ENCODE measurements at regions not wholly inside any gene's neighbourhood (a gene's known extent, or its start where the extent isn't known, plus 50 kb on each side); places are given as distances from the start of the nearest gene placed in this dataset.

- no peak overlapping the region for H2AK5ac ChIP-seq (ENCODE audit: low read depth, low read length)
- H3K56ac ChIP-seq (ENCODE audit: extremely low read depth, insufficient read depth, low read length) = no peak overlapping the region
- no peaks in the 10 kb centered on the region for H3K9me3 ChIP-seq (ENCODE audit: control insufficient read depth, insufficient read depth, low read length)
- no peak overlapping the region for H3K14ac ChIP-seq (replicated peaks; ENCODE audit: low read depth, low read length)
- ChIA-PET POLR2A (ENCODE audit: unreplicated experiment) (no interaction called here), CTCF (no interaction called here)
- H3K4me2 ChIP-seq (ENCODE audit: low read depth, low read length) = no peak overlapping the region
- no peak overlapping the region for H4K8ac ChIP-seq (ENCODE audit: low read depth in 2 of 2, low read length in 2 of 2)
- ATAC-seq (ENCODE audit: low read depth) (no peak), DNase-seq (no peak)
- H2BK20ac ChIP-seq (ENCODE audit: low read depth, low read length) = no peak overlapping the region
- TF ChIP-seq USF2 (IDR thresholded peaks at IDR 0.05; ENCODE audit: low read depth, low read length) = no peak
- no peak for TF ChIP-seq SMC3 (IDR thresholded peaks at IDR 0.05; ENCODE audit: low read depth, low read length)
- no peak for TF ChIP-seq RCOR1 (IDR thresholded peaks at IDR 0.05; ENCODE audit: insufficient replicate concordance, low read length)
- no peak for TF ChIP-seq RAD21 (IDR thresholded peaks at IDR 0.05; ENCODE audit: low read length)
- no peak for TF ChIP-seq NFE2L2 (IDR thresholded peaks at IDR 0.05; ENCODE audit: low read depth, low read length)
- TF ChIP-seq CTCF (conservative IDR thresholded peaks at IDR 0.05; ENCODE audit: low read depth, low read length) = no peak
- no peak for TF ChIP-seq POLR2A (IDR thresholded peaks at IDR 0.05; ENCODE audit: low read depth, low read length)
- no peak for TF ChIP-seq MXI1 (IDR thresholded peaks at IDR 0.05; ENCODE audit: borderline replicate concordance, low read depth, low read length)
- TF ChIP-seq MAZ (IDR thresholded peaks at IDR 0.05; ENCODE audit: borderline replicate concordance, low read depth, low read length) = no peak
- TF ChIP-seq RFX5 (IDR thresholded peaks at IDR 0.05; ENCODE audit: low read depth, low read length) = no peak
- TF ChIP-seq CHD1 (IDR thresholded peaks at IDR 0.05; ENCODE audit: low read depth, low read length) = no peak
- no peak for TF ChIP-seq MAFK (IDR thresholded peaks at IDR 0.05; ENCODE audit: low read depth, low read length)
- no peak overlapping the region for H2BK15ac ChIP-seq (ENCODE audit: low read depth, low read length)
- H3K9ac ChIP-seq (ENCODE audit: low read depth, low read length) = no peak overlapping the region
- H3K9me1 ChIP-seq (ENCODE audit: insufficient read depth, low read length) = no peaks in the 10 kb centered on the region
- in situ Hi-C loops (cut with MboI; ENCODE audit: low sequenced_read_pairs) (no loop called here), intact Hi-C loops (cut with micrococcal nuclease) (no loop called here), dilution Hi-C loops (cut with HindIII; ENCODE audit: low sequenced_read_pairs, unreplicated experiment) (no loop called here)
- H4K91ac ChIP-seq (ENCODE audit: insufficient read depth, low read depth, low read length) = no peak overlapping the region
- no peaks in the 10 kb centered on the region for H4K20me1 ChIP-seq (ENCODE audit: insufficient read depth, low read length)
- H3K27me3 ChIP-seq (ENCODE audit: control insufficient read depth, insufficient read depth, low read length) = peaks cover 3% of the 10 kb centered on the region; the same call in 1 of the 2 replicates
- H2AFZ ChIP-seq (replicated peaks; ENCODE audit: low read length, poor library complexity) = no peak overlapping the region
- BruUV-seq (replicated peaks) = no TSS peak
- H3K4me3 ChIP-seq (ENCODE audit: insufficient read depth, low read depth, low read length) = no peak overlapping the region
- H3K4ac ChIP-seq (ENCODE audit: low read depth, low read length) = no peak overlapping the region
- no peak overlapping the region for H2BK5ac ChIP-seq (ENCODE audit: low read depth, low read length, poor library complexity, severe bottlenecking)
- H2AK9ac ChIP-seq (replicated peaks; ENCODE audit: low read depth, low read length, poor library complexity) = no peak overlapping the region
- H3K18ac ChIP-seq (ENCODE audit: low read depth, low read length) = no peak overlapping the region
- no peaks in the 10 kb centered on the region for H3K36me3 ChIP-seq (ENCODE audit: control insufficient read depth, insufficient read depth, low read length)
- H2BK120ac ChIP-seq (ENCODE audit: low read depth, low read length) = no peak overlapping the region
- H4K5ac ChIP-seq (ENCODE audit: low read depth, low read length) = no peak overlapping the region
- 80% methylated on average over 1 of the region's 9 CpGs; no CpG with 5 or more reads in 1 of the 2 experiments for WGBS, 2 experiments (ENCODE audit: extremely low coverage in 2 of 2, insufficient read length in 1 of 2)
- no peak overlapping the region for H3K27ac ChIP-seq (ENCODE audit: insufficient read depth, low read length)
- H3K4me1 ChIP-seq (ENCODE audit: control insufficient read depth, insufficient read depth, low read length) = no peaks in the 10 kb centered on the region
- no peaks in the 10 kb centered on the region for H3K79me1 ChIP-seq (ENCODE audit: low read depth in 1 of 2, low read length in 2 of 2)
- no peak overlapping the region for H3K23ac ChIP-seq (ENCODE audit: low read depth, low read length)
These were observed 160.1 kb upstream of the PMEPA1 start for GRCh38 chr20:57869951-57870315.

All from IMR-90 (cell line).